ENCODE measurements at regions not wholly inside any gene's neighbourhood (a gene's known extent, or its start where the extent isn't known, plus 50 kb on each side); places are given as distances from the start of the nearest gene placed in this dataset.

DNA sequence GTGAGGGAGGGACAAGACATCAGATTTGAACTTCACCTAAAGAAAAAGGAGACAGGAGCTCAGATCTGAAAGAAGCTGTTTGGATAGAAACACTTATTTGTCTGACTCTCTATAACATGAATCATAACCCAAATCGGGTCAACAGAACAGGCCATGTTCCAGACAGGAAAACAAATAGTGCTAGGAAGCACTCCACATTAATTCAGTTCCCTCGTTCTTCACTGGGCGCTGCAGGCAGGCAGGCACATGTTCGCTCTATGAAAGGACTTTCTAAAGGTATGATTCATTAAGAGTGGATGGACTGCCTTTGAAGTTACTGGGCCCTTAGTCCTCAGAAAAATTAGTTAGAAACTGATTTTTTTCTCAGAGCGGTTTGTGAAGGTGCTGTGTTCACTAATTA lies 137.5 kb upstream of the TRPC6 start (continued):
- no peak for TF ChIP-seq NANOG (IDR thresholded peaks at IDR 0.05; ENCODE audit: borderline replicate concordance)
- TF ChIP-seq, protein P1, sequence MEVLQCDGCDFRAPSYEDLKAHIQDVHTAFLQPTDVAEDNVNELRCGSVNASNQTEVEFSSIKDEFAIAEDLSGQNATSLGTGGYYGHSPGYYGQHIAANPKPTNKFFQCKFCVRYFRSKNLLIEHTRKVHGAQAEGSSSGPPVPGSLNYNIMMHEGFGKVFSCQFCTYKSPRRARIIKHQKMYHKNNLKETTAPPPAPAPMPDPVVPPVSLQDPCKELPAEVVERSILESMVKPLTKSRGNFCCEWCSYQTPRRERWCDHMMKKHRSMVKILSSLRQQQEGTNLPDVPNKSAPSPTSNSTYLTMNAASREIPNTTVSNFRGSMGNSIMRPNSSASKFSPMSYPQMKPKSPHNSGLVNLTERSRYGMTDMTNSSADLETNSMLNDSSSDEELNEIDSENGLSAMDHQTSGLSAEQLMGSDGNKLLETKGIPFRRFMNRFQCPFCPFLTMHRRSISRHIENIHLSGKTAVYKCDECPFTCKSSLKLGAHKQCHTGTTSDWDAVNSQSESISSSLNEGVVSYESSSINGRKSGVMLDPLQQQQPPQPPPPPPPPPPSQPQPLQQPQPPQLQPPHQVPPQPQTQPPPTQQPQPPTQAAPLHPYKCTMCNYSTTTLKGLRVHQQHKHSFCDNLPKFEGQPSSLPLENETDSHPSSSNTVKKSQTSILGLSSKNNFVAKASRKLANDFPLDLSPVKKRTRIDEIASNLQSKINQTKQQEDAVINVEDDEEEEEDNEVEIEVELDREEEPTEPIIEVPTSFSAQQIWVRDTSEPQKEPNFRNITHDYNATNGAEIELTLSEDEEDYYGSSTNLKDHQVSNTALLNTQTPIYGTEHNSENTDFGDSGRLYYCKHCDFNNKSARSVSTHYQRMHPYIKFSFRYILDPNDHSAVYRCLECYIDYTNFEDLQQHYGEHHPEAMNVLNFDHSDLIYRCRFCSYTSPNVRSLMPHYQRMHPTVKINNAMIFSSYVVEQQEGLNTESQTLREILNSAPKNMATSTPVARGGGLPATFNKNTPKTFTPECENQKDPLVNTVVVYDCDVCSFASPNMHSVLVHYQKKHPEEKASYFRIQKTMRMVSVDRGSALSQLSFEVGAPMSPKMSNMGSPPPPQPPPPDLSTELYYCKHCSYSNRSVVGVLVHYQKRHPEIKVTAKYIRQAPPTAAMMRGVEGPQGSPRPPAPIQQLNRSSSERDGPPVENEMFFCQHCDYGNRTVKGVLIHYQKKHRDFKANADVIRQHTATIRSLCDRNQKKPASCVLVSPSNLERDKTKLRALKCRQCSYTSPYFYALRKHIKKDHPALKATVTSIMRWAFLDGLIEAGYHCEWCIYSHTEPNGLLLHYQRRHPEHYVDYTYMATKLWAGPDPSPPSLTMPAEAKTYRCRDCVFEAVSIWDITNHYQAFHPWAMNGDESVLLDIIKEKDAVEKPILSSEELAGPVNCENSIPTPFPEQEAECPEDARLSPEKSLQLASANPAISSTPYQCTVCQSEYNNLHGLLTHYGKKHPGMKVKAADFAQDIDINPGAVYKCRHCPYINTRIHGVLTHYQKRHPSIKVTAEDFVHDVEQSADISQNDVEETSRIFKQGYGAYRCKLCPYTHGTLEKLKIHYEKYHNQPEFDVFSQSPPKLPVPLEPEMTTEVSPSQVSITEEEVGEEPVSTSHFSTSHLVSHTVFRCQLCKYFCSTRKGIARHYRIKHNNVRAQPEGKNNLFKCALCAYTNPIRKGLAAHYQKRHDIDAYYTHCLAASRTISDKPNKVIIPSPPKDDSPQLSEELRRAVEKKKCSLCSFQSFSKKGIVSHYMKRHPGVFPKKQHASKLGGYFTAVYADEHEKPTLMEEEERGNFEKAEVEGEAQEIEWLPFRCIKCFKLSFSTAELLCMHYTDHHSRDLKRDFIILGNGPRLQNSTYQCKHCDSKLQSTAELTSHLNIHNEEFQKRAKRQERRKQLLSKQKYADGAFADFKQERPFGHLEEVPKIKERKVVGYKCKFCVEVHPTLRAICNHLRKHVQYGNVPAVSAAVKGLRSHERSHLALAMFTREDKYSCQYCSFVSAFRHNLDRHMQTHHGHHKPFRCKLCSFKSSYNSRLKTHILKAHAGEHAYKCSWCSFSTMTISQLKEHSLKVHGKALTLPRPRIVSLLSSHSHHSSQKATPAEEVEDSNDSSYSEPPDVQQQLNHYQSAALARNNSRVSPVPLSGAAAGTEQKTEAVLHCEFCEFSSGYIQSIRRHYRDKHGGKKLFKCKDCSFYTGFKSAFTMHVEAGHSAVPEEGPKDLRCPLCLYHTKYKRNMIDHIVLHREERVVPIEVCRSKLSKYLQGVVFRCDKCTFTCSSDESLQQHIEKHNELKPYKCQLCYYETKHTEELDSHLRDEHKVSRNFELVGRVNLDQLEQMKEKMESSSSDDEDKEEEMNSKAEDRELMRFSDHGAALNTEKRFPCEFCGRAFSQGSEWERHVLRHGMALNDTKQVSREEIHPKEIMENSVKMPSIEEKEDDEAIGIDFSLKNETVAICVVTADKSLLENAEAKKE (CRISPR knock-in tag; IDR thresholded peaks at IDR 0.05): no peak

DNA sequence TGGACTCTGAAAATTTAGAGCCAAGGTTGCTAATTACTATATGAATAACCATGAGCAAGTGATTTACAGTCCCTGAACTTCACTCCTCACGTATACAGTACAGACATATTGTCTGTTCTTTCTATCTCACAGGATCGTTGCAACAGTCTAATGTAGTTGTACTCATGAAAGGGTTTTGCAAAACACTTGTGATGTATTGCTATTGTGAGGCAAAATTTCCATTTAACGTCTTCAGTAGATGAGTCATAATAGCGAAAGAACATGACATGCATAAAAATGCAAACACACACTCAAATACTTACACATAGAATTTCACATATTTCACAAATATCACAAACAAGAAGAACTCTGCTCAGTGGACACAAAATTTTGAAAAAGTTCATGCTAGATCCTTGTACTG lies 134.6 kb upstream of the TRPC6 start:
- no peaks in the 10 kb centered on the region for H4K20me1 ChIP-seq (replicated peaks; ENCODE audit: insufficient read depth)
- H3K4me1 ChIP-seq (ENCODE audit: insufficient read depth): no peaks in the 10 kb centered on the region
- no peak overlapping the region for H2AFZ ChIP-seq
- H3K79me2 ChIP-seq (replicated peaks; ENCODE audit: insufficient read depth): no peaks in the 10 kb centered on the region
- H3K27ac Mint-ChIP-seq: no peak overlapping the region
- no peaks in the 10 kb centered on the region for H3K4me1 Mint-ChIP-seq
- ATAC-seq: no peak
- no peaks in the 10 kb centered on the region for H3F3A ChIP-seq (replicated peaks; ENCODE audit: low read depth)
- TF ChIP-seq ZNF331 (CRISPR knock-in tag; IDR thresholded peaks at IDR 0.05; ENCODE audit: low read depth): no peak
- no peaks in the 10 kb centered on the region for H3K27me3 Mint-ChIP-seq (ENCODE audit: insufficient read depth, low read depth, poor library complexity)
- no peak overlapping the region for H3K4me2 ChIP-seq
- no peak for DNase-seq (ENCODE audit: low spot score)
- no peak overlapping the region for H3K27ac ChIP-seq (ENCODE audit: low read depth)
- no peaks in the 10 kb centered on the region for H3K9me3 Mint-ChIP-seq
- H3K9me2 ChIP-seq (ENCODE audit: insufficient read depth): peaks cover 2% of the 10 kb centered on the region; the same call in 1 of the 2 replicates
- no peak overlapping the region for H3K4me3 Mint-ChIP-seq
- no peaks in the 10 kb centered on the region for H3K36me3 Mint-ChIP-seq (ENCODE audit: low read depth)
- H3K36me3 ChIP-seq (ENCODE audit: insufficient read depth): no peaks in the 10 kb centered on the region
- H3K4me3 ChIP-seq: no peak overlapping the region
- no peaks in the 10 kb centered on the region for H3K27me3 ChIP-seq (ENCODE audit: insufficient read depth)

GRCh38 chr11:101717619-101718018 lies 133.8 kb upstream of the TRPC6 start:
- no peaks in the 10 kb centered on the region for H3K36me3 Mint-ChIP-seq (ENCODE audit: low read depth)
- Histone ChIP-seq H3K79me2 (replicated peaks; ENCODE audit: insufficient read depth) (no peaks in the 10 kb centered on the region), H2AFZ (no peak overlapping the region), H4K20me1 (replicated peaks; ENCODE audit: insufficient read depth) (no peaks in the 10 kb centered on the region), H3K4me1 (ENCODE audit: insufficient read depth) (no peaks in the 10 kb centered on the region), H3K36me3 (ENCODE audit: insufficient read depth) (no peaks in the 10 kb centered on the region), H3K27ac (ENCODE audit: low read depth) (no peak overlapping the region), H3F3A (replicated peaks; ENCODE audit: low read depth) (no peaks in the 10 kb centered on the region), H3K4me2 (no peak overlapping the region), H3K27me3 (ENCODE audit: insufficient read depth) (no peaks in the 10 kb centered on the region), H3K9me2 (ENCODE audit: insufficient read depth) (peaks cover 4% of the 10 kb centered on the region; the same call in 1 of the 2 replicates), H3K4me3 (no peak overlapping the region)
- H3K4me3 Mint-ChIP-seq: no peak overlapping the region
- H3K4me1 Mint-ChIP-seq: no peaks in the 10 kb centered on the region
- no peak for ATAC-seq
- DNase-seq (ENCODE audit: low spot score): no peak
- H3K27ac Mint-ChIP-seq: no peak overlapping the region
- H3K27me3 Mint-ChIP-seq (ENCODE audit: insufficient read depth, low read depth, poor library complexity): no peaks in the 10 kb centered on the region
- no peaks in the 10 kb centered on the region for H3K9me3 Mint-ChIP-seq
- TF ChIP-seq NANOG (IDR thresholded peaks at IDR 0.05; ENCODE audit: borderline replicate concordance): no peak
- TF ChIP-seq ETS1 (IDR thresholded peaks at IDR 0.05): no peak
- no peak for TF ChIP-seq JUNB (IDR thresholded peaks at IDR 0.05; ENCODE audit: unreplicated experiment)
- TF ChIP-seq ZNF114 (CRISPR knock-in tag; IDR thresholded peaks at IDR 0.05): no peak
- no peak for TF ChIP-seq POLR2AphosphoS5 (IDR thresholded peaks at IDR 0.05; ENCODE audit: low read depth)
